HK-2 (cell line): ENCODE measurements at regions not wholly inside any gene's neighbourhood (a gene's known extent, or its start where the extent isn't known, plus 50 kb on each side); places are given as distances from the start of the nearest gene placed in this dataset.
"Not testable (repeated sequence)": the region's sequence is repeated elsewhere in the genome, so short reads cannot be mapped to it uniquely, and the experiment has no call there.

ENCODE experiments used
- DNase-seq: peaks from one replicate; pipeline ENCODE4 v3.0.0-alpha.2; 2018; ENCODE audit not compliant: unreplicated experiment

- DNase-seq, result no peak
Measured at GRCh38 chr5:45893309-45893708, 197.1 kb upstream of the HCN1 start.

GRCh38 chr5:45890441-45891080, 194.4 kb upstream of the HCN1 start:
- not testable (repeated sequence) for DNase-seq

DNA sequence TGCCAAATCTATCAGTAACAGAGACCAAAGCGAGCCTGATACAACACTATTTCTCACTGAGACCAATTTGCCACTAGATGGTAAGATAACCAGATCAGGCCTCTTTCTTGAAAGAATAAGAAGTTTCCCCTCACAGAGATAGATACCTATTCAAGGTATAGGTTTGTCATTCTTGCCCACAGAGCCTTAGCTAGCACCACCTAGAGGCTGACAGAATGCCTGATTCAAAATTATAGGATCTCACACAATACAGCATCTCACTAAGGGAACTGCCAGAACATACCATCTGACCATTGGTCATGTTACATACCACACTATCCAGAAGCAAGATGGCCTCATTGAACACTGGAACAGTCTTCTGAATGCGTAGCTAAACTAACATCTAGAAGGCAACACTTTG, 166.6 kb upstream of the HCN1 start:
- DNase-seq, result no peak

- DNase-seq, result no peak
Measured at GRCh38 chr5:45847877-45848276, 151.7 kb upstream of the HCN1 start.

GRCh38 chr5:45826055-45826454, 129.9 kb upstream of the HCN1 start:
- no peak for DNase-seq

GRCh38 chr5:45800331-45800730, 104.2 kb upstream of the HCN1 start:
- no peak for DNase-seq

DNA sequence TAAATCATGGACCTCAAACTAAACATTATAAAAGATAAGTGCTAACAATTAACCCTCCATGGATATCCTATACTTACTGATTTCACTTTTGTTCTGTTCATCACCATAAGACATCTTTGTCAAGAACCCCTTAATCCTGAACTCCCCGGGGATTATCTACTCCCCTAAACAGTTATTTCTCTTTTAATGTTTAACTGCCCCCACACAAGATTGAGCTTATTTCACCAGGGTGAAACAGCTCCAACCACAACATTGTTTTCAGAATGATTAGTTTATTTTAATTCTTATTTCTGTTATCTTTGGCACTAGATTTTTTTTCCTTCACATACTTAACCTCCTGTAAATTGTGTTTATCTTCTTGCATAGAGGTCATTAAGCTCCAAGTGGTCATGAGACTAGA, 103.2 kb upstream of the HCN1 start:
- no peak for DNase-seq

DNA sequence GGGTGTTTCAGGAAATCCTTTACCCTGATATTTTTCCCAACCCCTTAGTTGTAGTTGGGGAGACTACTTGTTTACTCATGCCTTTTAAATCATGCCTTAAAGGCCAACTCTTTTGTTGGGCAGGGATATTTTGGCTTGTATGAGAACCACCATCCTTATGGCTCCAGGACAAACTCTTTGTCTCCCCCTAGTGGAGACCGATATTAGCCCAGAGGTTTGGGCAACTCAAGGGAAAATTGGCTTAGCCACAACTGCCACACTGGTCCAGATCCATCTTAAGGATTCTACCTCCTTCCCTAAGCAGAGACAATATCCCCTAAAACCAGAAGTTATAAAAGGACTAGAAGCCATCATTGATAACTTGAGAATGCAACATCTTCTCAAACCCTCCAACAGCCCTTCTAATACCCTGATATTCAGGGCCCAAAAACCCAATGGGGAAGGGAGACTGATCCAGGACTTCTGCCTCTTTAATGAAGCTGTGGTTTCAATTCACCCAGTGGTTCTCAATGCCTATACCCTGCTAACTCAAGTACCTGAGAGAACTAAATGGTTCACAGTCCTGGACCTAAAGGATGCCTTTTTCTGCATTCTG, 100.9 kb upstream of the HCN1 start:
- peak; percentile 4 for DNase-seq

GRCh38 chr5:45795458-45795857, 99.3 kb upstream of the HCN1 start:
- DNase-seq, result no peak

DNA sequence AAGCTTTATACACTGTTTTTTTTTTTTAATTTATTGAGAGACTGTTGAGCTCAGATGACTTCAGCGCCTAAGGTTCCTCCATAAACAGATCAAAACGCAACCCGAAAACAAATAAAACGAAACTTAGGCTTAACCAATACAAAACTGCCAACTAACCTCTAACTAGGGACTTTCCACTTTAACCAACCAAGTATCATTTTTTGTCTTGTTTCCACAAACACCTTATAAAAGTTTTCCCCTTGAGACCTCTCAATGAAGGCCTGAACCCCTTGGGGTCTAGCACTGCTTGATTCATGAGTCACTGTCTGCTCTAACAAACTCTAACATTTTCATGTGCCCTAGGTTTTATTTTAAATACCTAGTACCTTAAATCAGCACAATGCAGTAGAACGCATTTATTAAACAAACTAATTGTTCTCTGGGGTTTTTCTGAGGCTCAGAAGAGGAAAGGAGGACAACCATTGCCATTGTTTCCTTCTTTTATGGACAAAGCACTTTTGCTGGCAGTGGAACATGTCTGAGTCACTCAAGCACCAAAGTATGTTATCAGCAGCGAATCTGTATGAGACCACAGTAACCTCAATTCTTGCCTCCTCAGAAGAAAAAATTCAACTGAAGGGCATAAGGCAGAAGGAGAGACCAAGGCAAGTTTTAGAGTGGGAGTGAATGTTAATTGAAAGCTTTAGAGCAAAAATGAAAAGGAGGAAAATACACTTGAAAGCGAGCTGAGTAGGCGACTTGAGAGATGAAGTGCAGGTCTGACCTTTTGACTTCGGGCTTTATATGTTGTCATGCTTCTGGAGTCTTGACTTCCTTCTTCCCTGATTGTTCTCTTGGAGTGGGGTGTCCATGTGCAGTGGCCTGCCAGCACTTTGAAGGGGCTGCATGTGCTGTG, 97.7 kb upstream of the HCN1 start:
- no peak for DNase-seq

GRCh38 chr5:45779874-45780671, 83.9 kb upstream of the HCN1 start:
- DNase-seq, result no peak

DNA sequence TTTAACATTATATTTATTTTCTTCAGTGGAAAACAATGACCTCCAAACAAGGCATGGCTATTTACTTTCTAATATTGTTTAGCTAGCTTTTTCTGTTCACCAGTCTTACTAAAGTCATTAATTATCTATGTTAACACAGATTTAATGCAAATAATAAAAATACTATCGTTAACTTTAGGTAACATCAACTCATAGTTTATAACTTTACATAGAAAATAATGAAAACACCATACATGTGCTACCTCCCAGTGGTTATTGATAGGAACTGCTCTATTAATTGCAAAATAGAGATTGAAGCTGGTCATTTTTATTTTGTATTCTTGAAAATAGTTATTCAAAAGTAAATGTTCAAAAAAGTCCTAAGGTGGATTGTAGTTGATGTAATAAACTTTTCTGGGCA, 78.3 kb upstream of the HCN1 start:
- no peak for DNase-seq

GRCh38 chr5:45772402-45772801, 76.2 kb upstream of the HCN1 start:
- DNase-seq, result no peak

GRCh38 chr5:45765561-45765960, 69.4 kb upstream of the HCN1 start:
- DNase-seq, result no peak

DNA sequence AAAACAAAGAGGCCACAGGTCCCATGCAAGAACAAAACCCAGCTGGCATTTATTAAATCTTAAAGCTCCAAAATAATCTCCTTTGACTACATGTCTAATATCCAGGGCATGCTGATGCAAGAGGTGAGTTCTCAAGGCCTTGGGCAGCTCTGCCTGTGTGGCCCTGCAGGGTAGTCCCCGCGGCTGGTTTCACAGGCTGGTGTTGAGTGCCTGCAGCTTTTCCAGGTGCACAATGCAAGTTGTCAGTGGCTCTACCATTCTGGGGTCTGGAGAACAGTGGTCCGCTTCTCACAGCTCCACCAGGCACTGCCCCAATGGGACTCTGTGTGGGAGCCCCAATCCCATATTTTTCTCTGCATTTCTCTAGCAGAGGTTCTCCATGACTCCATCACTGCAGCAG, 54.4 kb upstream of the HCN1 start:
- no peak for DNase-seq

DNA sequence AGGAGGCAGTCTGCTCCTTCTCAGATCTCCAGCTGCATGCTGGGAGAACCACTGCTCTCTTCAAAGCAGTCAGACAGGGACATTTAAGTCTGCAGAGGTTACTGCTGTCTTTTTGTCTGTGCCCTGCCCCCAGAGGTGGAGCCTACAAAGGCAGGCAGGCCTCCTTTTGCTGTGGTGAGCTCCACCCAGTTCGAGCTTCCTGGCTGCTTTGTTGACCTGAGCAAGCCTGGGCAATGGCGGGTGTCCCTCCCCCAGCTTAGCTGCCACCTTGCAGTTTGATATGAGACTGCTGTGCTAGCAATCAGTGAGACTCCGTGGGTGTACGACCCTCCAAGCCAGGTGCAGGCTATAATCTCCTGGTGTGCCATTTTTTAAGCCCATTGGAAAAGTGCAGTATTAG, 52.3 kb upstream of the HCN1 start:
- DNase-seq, result not testable (repeated sequence)
